ENCODE measurements at regions not wholly inside any gene's neighbourhood (a gene's known extent, or its start where the extent isn't known, plus 50 kb on each side); places are given as distances from the start of the nearest gene placed in this dataset.
"Not testable (repeated sequence)": the region's sequence is repeated elsewhere in the genome, so short reads cannot be mapped to it uniquely, and the experiment has no call there.

GRCh38 chr3:145865399-145866018, 295.5 kb downstream of the PLOD2 start:
- peak; percentile 75 for DNase-seq

DNA sequence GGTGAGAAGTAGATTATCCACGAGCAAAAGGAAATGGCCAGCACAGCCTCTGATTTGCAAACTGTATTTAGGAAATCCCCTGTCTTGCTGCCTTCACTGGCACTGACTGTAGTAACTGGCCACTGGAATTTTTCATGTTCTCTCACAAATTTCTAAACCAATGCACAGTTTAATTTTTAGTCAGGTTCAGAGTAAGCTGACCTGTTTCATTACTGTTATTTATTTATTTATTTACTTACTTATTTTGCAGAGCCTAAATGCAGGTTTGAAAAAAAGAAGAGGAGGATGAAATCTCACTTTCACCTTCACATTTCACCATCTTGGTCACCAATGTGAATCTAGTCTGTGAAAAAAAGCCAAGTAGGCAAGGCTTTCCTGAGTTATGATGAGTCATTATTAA, 291.0 kb downstream of the PLOD2 start:
- no peak for DNase-seq

GRCh38 chr3:145882436-145882835, 278.5 kb downstream of the PLOD2 start:
- no peak for DNase-seq

GRCh38 chr3:145889730-145890129, 271.3 kb downstream of the PLOD2 start:
- no peak for DNase-seq

DNA sequence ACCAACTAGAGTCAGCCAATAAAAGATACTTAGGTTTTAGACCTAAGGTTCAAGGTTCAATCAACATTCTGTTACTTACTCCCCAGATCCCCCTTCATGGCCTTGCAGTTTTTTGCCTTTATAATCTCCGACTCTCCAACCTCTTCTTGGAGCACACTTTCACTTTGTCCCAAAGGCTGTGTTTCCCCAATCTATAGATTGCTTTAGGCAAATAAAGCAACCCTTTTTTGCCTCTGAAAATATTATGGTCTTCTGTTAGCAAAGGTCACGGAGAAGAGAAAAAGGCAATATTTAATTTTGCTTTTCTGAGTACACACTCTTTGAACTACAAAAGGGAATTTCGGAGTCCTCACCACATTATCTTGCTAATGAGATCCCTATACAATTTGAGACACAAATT, 268.1 kb downstream of the PLOD2 start:
- DNase-seq, result no peak

DNA sequence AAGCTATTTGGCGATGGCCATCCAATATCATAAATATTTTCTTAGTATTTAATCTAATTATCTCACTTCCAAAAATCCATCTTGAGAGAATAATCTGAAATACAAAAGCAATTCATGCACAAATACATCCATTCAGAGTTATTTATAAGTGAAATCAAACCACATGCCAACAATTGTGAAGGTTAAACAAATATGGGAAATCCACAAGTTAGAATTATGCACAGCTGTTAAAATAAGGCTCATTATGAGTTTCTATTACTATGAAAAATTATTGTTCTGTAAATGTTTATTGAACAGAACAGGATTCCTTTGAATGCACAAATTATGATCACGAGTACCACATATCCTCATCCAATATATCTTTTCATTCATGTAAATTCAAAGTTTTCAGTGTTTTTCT, 267.7 kb downstream of the PLOD2 start:
- no peak for DNase-seq

GRCh38 chr3:145898487-145898886, 262.5 kb downstream of the PLOD2 start:
- DNase-seq, result no peak

DNA sequence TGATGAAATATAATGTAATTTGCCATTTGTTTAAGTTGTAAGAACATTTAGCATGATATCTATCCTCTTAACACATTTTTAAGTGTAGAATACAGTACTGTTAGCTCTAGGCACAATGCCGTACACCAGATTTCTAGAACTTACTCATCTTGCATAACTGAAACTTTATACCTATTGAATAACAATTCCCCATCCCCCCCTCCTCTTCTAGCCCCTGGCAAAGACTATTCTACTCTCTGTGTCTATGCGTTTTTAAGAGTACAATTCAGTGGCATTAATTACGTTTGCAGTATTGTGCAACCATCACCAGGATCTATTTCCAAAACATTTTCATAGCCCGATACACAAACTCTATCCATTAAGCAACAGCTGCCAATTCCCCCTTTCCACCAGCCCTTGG, 261.7 kb downstream of the PLOD2 start:
- no peak for DNase-seq

GRCh38 chr3:145900056-145900829, 260.7 kb downstream of the PLOD2 start:
- no peak for DNase-seq

DNA sequence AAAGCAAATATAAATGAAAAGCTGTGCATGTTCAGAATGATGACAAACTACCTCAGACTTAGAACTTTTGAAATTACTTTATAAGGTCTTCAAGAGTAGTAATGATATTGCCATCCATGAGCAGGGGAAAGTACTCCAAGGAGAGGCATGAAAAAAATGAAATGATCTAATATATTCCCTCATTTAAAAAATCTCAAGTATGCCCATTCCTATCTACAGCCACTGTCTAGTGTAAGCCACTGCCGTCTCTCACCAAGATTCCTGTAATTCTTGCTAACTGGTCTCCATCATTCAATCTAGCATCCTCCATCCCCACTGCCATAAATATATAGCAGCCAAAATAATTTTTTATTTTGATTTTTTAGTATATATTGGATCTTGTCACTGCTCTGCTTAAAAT, 258.8 kb downstream of the PLOD2 start:
- no peak for DNase-seq

GRCh38 chr3:145903472-145904013, 257.4 kb downstream of the PLOD2 start:
- no peak for DNase-seq

DNA sequence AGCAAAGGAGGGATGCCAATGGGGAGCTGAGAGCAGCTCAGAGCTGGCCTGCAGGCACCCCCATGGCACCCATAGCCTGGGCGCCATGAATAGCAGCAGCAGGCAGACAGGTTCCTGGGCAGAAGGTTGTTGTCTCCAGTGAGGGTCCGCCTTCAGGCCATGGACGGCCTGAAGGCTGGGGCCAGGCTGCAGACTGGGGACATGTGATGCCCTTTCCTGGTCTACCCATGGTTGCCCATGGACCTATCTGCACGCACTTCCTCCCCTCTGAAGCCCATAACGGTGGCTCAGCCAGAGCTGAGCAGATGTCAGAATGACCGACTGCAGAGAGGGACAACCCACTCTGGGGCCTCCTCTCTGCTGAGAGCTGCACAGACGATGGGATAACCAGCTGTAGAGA, 256.8 kb downstream of the PLOD2 start:
- DNase-seq, result no peak

DNA sequence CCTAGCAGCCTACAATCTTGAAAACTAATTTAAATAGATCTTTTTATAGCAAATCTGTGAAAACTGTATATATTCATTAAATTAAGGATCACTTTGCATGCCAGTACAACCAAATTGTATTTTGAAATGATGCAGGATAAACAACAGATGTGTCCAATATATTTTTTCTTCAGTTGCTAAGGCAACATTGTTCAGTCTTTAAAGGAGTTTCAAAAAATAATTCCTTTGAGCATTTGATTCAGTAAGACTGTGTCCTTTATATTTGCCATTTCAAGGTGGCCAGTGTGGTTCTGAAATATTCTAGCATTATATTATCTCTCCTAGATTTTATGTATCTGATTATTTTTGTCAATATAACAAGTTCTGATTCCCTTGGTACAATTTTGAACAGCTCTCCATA, 254.7 kb downstream of the PLOD2 start:
- no peak for DNase-seq

- DNase-seq, result no peak
These were observed 254.2 kb downstream of the PLOD2 start for GRCh38 chr3:145906755-145907154.

GRCh38 chr3:145911016-145911415, 250.0 kb downstream of the PLOD2 start:
- DNase-seq, result no peak

- no peak for DNase-seq
These were observed 245.2 kb downstream of the PLOD2 start for GRCh38 chr3:145915787-145916186.

DNA sequence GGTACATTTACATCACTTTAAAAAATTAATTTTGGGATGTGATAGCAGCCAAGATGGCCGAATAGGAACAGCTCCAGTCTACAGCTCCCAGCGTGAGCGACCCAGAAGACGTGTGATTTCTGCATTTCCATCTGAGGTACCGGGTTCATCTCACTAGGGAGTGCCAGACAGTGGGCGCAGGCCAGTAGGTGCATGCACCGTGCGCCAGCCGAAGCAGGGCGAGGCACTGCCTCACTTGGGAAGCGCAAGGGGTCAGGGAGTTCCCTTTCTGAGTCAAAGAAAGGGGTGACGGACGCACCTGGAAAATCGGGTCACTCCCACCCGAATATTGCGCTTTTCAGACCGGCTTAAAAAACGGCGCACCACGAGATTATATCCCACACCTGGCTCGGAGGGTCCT, 233.2 kb downstream of the PLOD2 start:
- not testable (repeated sequence) for DNase-seq

DNA sequence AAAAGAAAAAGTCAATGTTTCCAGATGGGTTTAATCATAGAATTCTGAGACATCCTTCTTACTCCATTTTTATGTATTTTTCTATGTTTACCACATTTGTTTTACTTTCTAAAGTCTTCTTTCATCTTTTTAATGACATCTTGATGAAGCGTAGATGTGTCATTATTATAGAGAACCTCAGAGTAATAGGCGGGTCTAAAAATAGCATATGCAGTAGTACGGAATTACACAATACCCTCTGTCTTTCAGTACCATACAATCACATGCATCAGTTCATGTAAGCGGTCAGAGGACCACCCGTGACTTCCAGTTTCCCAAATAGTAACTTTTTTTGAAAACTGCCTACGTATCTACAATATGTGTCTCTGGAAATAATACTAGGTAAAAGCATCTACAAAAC, 224.0 kb downstream of the PLOD2 start:
- no peak for DNase-seq

DNA sequence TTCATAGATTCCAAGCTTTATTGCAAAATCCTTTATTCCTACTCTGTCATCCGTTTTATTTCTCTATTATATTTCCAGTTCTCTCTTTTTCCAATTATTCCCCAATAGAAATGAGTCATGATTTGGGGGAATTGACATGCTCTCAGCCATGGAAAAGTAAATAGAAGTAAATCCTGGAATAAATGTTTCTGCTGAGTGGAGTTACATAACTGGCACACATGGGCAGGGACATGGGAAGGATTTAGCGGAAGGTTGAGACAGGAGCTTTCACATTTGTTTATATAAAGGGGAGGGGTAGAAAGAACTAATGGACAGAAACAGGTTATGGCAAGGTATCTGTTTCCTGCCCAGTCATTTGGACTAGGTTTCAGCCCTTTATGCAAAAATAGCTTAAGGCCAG, 221.6 kb downstream of the PLOD2 start:
- DNase-seq, result no peak

DNA sequence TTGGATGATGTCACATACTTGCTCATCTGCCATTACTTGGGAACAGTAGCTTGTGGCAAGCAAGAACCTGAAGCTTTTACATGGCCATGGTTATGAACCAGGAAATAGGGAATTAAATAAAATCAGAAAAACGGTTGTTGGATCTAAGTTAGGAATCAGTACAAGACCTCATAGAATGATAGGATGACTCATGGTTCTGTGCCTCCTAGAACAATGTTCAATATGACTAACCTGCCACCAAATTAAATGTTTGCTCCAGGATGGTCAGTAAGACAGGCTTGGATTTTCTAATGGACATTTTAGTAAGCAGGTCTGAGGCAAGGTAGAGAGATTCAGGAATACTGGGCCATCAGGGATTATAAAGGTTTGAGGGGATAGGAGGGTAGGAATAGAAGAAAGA, 218.9 kb downstream of the PLOD2 start:
- DNase-seq, result no peak

DNA sequence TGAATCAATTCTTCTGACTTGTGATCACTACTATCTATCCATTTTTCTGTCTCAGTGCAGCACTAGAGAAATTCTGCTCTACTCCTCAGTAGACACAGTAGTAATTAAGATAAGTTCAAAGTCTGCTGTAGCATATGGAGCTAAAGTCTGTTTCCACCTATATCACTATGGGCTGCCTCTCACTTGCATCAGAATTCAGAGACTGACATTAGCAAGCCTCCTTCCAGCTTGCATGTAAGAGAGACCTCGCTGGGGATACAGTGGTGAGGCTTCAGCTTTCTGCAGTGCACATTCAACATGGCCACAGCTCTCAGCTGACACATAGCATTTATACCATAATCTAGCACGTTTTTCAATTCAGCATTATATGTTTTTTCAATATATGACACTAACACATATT, 217.0 kb downstream of the PLOD2 start:
- DNase-seq, result no peak

DNA sequence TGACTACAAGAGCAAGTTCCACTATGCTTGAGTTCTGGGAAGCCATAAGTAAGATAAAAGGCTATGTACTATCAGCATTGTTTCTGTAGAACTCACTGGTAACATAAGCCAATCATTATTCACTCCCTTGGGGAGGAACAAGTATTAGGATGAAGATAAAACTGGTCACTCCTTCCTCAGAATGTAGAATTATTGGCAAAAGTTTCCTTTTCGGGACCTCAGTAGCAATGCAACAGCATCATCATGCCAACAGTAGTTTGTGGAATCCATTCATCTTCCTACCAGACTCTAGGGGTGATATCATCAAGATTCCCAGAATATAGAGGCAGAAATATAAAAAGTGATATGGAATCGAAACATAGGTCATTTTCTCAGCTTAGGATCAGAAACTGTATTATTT, 209.5 kb downstream of the PLOD2 start:
- no peak for DNase-seq

- peak; percentile 80 for DNase-seq
These were observed 208.4 kb downstream of the PLOD2 start for GRCh38 chr3:145952536-145952935.

DNA sequence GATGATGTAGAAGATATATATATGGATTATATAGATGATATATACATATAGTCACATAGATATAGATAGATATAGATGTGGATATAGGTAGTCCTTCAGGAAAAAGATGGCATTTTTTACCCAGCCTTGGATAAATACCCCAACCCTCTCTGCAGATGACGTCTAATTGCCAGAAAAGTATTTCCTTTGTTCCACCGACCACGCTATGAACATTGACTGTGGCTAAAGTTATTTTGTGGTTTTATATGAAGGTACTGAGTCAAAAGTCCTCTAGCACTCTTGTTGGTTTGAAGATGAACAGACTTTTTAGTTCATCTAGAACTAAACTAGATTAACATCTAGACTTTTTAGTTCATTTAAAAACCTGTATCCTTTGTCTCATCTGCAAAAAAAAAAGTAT, 207.7 kb downstream of the PLOD2 start:
- no peak for DNase-seq

Data from skin of body (tissue), 1 donor.